H1 (cell line): ENCODE measurements at regions not wholly inside any gene's neighbourhood (a gene's known extent, or its start where the extent isn't known, plus 50 kb on each side); places are given as distances from the start of the nearest gene placed in this dataset.

Experiments used
- CTCF ChIA-PET: fragments of 300-600 bp; sonication (Branson Sonifier 250); formaldehyde crosslinking; loops from one replicate; lab custom pipeline; 2021; ENCODE audit not compliant: partially characterized antibody; lab: Charles Lee
- POLR2A ChIA-PET: fragments of 300-600 bp; sonication (Branson Sonifier 250); formaldehyde crosslinking; loops from one replicate; lab custom pipeline; 2021; ENCODE audit warnings: inconsistent platforms; ENCODE audit not compliant: partially characterized antibody; lab: Charles Lee
- DNase-seq, 2 experiments: peaks; one replicate each; pipeline versions ENCODE4 v3.0.0 to v3.0.0-alpha.2; 2010 to 2022; ENCODE audit warnings: low spot score in 2 of 2, low read depth in 1 of 2, mixed read lengths in 1 of 2
- FAIRE-seq: peaks from 2 replicates; lab custom pipeline; 2011; peaks lifted over from hg19 to GRCh38; lab: Jason Lieb, UNC
- H2AFZ ChIP-seq: 2 replicates; pipeline ENCODE4 v1.8.1; 2012; ENCODE audit warnings: low read length, inconsistent platforms
- H2AK5ac ChIP-seq: 2 replicates; pipeline ENCODE4 v1.6.1; 2013; ENCODE audit warnings: low read depth, low read length
- H2BK120ac ChIP-seq: replicated peaks from 2 replicates; pipeline ENCODE3; 2013; ENCODE audit warnings: low read depth, low read length, inconsistent platforms
- H2BK12ac ChIP-seq: 2 replicates; pipeline ENCODE4 v1.6.1; 2013; ENCODE audit warnings: low read depth, low read length
- H2BK15ac ChIP-seq: 2 replicates; pipeline ENCODE4 v1.6.1; 2013; ENCODE audit warnings: low read length
- H2BK20ac ChIP-seq: 2 replicates; pipeline ENCODE4 v1.6.1; 2013; ENCODE audit warnings: low read length
- H2BK5ac ChIP-seq: 2 replicates; pipeline ENCODE4 v1.6.1; 2013; ENCODE audit warnings: low read depth, low read length
- H3K14ac ChIP-seq: 2 replicates; pipeline ENCODE4 v1.6.1; 2013; ENCODE audit warnings: inconsistent platforms; ENCODE audit not compliant: insufficient read length
- H3K18ac ChIP-seq: 2 replicates; pipeline ENCODE4 v1.6.1; 2013; ENCODE audit warnings: low read length; ENCODE audit errors: extremely low read depth
- H3K23ac ChIP-seq: 2 replicates; pipeline ENCODE4 v1.6.1; 2013; ENCODE audit warnings: inconsistent platforms; ENCODE audit not compliant: insufficient read length
- H3K23me2 ChIP-seq: 2 replicates; pipeline ENCODE4 v1.6.1; 2013; ENCODE audit warnings: low read depth, low read length
- H3K27ac ChIP-seq: 2 replicates; pipeline ENCODE4 v1.6.1; 2011; ENCODE audit warnings: low read depth, low read length, inconsistent platforms
- H3K27me3 ChIP-seq, 4 experiments: replicated peaks in 1 of 4; 1 replicate in 1 of 4; 2 replicates in 3 of 4; pipeline versions ENCODE4 v1.6.1 to v1.8.1; 2011 to 2013; ENCODE audit warnings: low read length in 3 of 4, mild to moderate bottlenecking in 3 of 4, inconsistent platforms in 2 of 4, mixed read lengths in 2 of 4, moderate library complexity in 1 of 4; ENCODE audit not compliant: control insufficient read depth in 3 of 4, insufficient read depth in 3 of 4; ENCODE audit errors: extremely low read depth in 1 of 4
- H3K36me3 ChIP-seq, 4 experiments: 2 replicates each; pipeline versions ENCODE4 v1.6.1 to v1.8.1; 2011 to 2013; ENCODE audit warnings: mild to moderate bottlenecking in 4 of 4, low read length in 3 of 4, moderate library complexity in 2 of 4, control low read depth in 1 of 4, inconsistent platforms in 1 of 4; ENCODE audit not compliant: insufficient read depth in 4 of 4, control insufficient read depth in 2 of 4
- H3K4ac ChIP-seq: replicated peaks from 2 replicates; pipeline ENCODE3; 2013; ENCODE audit warnings: low read length, low read depth, mixed read lengths, inconsistent platforms; ENCODE audit not compliant: insufficient read length
- H3K4me1 ChIP-seq, 4 experiments: replicated peaks in 1 of 4; 1 replicate in 1 of 4; 2 replicates in 3 of 4; pipeline versions ENCODE4 v1.6.1 to v1.8.1; 2011 to 2013; ENCODE audit warnings: low read length in 3 of 4, inconsistent platforms in 2 of 4, mixed read lengths in 1 of 4; ENCODE audit not compliant: insufficient read depth in 4 of 4, control insufficient read depth in 3 of 4
- H3K4me2 ChIP-seq, 2 experiments: 2 replicates each; pipeline versions ENCODE4 v1.6.1 to v1.8.1; 2011 to 2013; ENCODE audit warnings: low read depth in 2 of 2, low read length in 2 of 2, control low read depth in 1 of 2, inconsistent platforms in 1 of 2, mild to moderate bottlenecking in 1 of 2; ENCODE audit not compliant: insufficient read depth in 1 of 2
- H3K4me3 ChIP-seq, 4 experiments: fragments of 200-600, 300-600 bp in 1 of 4; sonication (generic), shearing (Covaris generic), sonication (Bioruptor Twin) in 1 of 4; 2 replicates each; pipeline versions ENCODE4 v1.5.1 to v1.8.1; 2011 to 2016; ENCODE audit warnings: low read length in 4 of 4, low read depth in 3 of 4, control low read depth in 2 of 4, inconsistent platforms in 2 of 4, mild to moderate bottlenecking in 2 of 4, mixed read lengths in 1 of 4, moderate library complexity in 1 of 4; ENCODE audit not compliant: insufficient read depth in 2 of 4; ENCODE audit errors: extremely low read depth in 1 of 4
- H3K56ac ChIP-seq: replicated peaks from 2 replicates; pipeline ENCODE3; 2013; ENCODE audit warnings: low read depth, mild to moderate bottlenecking, mixed read lengths, low read length, inconsistent platforms; ENCODE audit not compliant: insufficient read length
- H3K79me1 ChIP-seq: 2 replicates; pipeline ENCODE4 v1.6.1; 2013; ENCODE audit warnings: low read depth, low read length, control low read depth
- H3K79me2 ChIP-seq, 2 experiments: 2 replicates each; pipeline versions ENCODE4 v1.6.1 to v1.8.1; 2012 to 2013; ENCODE audit warnings: low read length in 2 of 2, mild to moderate bottlenecking in 2 of 2, inconsistent platforms in 1 of 2; ENCODE audit not compliant: insufficient read depth in 2 of 2, control insufficient read depth in 1 of 2
- H3K9ac ChIP-seq, 4 experiments: replicated peaks in 1 of 4; 1 replicate in 1 of 4; 2 replicates in 3 of 4; pipeline versions ENCODE4 v1.6.1 to v1.8.1; 2011 to 2013; ENCODE audit warnings: low read depth in 3 of 4, low read length in 3 of 4, control low read depth in 2 of 4, mild to moderate bottlenecking in 2 of 4, moderate library complexity in 2 of 4, inconsistent platforms in 1 of 4; ENCODE audit errors: extremely low read depth in 1 of 4
- H3K9me3 ChIP-seq, 2 experiments: 2 replicates each; pipeline versions ENCODE4 v1.6.1 to v1.8.1; 2012 to 2013; ENCODE audit warnings: mild to moderate bottlenecking in 2 of 2, moderate library complexity in 2 of 2, control low read depth in 1 of 2, inconsistent platforms in 1 of 2, low read depth in 1 of 2, low read length in 1 of 2, mixed read lengths in 1 of 2; ENCODE audit not compliant: insufficient read depth in 2 of 2
- H4K20me1 ChIP-seq, 2 experiments: replicated peaks in 1 of 2; 2 replicates each; pipeline versions ENCODE3 to v1.8.1; 2011 to 2013; ENCODE audit warnings: inconsistent platforms in 2 of 2, low read length in 2 of 2, mild to moderate bottlenecking in 1 of 2; ENCODE audit not compliant: insufficient read depth in 2 of 2, control insufficient read depth in 1 of 2
- H4K5ac ChIP-seq: 2 replicates; pipeline ENCODE4 v1.6.1; 2013; ENCODE audit warnings: low read length, low read depth, mixed read lengths, inconsistent platforms; ENCODE audit not compliant: insufficient read length
- H4K8ac ChIP-seq: 2 replicates; pipeline ENCODE4 v1.8.0; 2013; ENCODE audit warnings: mild to moderate bottlenecking, moderate library complexity, low read length, inconsistent platforms; ENCODE audit not compliant: insufficient read depth; ENCODE audit errors: extremely low read depth
- H4K91ac ChIP-seq: replicated peaks from 2 replicates; pipeline ENCODE3; 2013; ENCODE audit warnings: low read length, mixed read lengths, inconsistent platforms; ENCODE audit not compliant: insufficient read length
- RAD21 ChIP-seq, 2 experiments: IDR thresholded peaks in 1 of 2; conservative IDR thresholded peaks in 1 of 2; 2 replicates each; pipeline ENCODE4 v1.6.1; 2011; ENCODE audit warnings: low read depth in 2 of 2, low read length in 2 of 2, improper control_type of control experiment in 1 of 2, inconsistent platforms in 1 of 2, mild to moderate bottlenecking in 1 of 2, moderate library complexity in 1 of 2
- SIRT6 ChIP-seq: IDR thresholded peaks from one replicate; pipeline ENCODE4 v1.7.1; 2012; ENCODE audit warnings: low read length, inconsistent platforms
- WGBS, 2 experiments: shearing (Covaris generic) in 1 of 2; methylation state at CpG; one replicate each; pipeline versions ENCODE4 v1.1.6 to v1.1.7; 2013 to 2015; ENCODE audit warnings: low lambda C conversion rate in 2 of 2, mixed read lengths in 2 of 2, inconsistent platforms in 1 of 2, low coverage in 1 of 2, missing lambda C conversion rate in 1 of 2; ENCODE audit not compliant: insufficient replicate concordance in 2 of 2, insufficient coverage in 1 of 2, insufficient read length in 1 of 2; ENCODE audit errors: extremely low coverage in 1 of 2, missing lambda C conversion rate in 1 of 2; 5-methylcytosine and 5-hydroxymethylcytosine counted together
- TF ChIP-seq, protein P1 (sequence below), 3 experiments: IDR thresholded peaks; 1 replicate in 2 of 3; 2 replicates in 1 of 3; pipeline versions ENCODE4 v1.5.1 to v1.6.1; 2011; ENCODE audit warnings: low read length in 3 of 3, mild to moderate bottlenecking in 3 of 3, inconsistent platforms in 2 of 3, low read depth in 1 of 3, moderate library complexity in 1 of 3; ENCODE audit not compliant: insufficient read depth in 1 of 3; ENCODE audit errors: control extremely low read depth in 1 of 3

DNA sequence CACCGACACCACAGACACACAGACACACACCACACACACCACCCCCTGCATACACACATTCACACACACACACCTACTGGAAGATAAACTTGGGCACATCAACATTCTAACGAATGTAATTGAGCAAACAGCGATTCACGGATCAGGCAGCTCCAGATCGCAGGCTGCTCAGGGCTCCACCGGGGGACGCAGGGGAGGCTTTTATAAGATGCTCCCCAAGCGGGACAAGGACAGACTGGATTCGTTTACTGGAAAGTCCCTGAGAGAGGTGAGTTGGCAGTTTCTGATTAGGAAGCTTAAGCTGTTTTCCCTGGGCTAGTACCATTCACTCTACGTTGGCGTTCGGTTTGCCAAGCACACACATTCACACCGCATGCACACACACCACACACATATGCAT, 281.3 kb downstream of the IRF8 start:
- ChIA-PET POLR2A (no interaction called here), CTCF (interaction anchor here (1.0 kb wide), 1 partner anchor 39 kb away, joined by 3 read pairs; no protein-coding TSS in a partner anchor)
- Histone ChIP-seq H2BK120ac (no peak overlapping the region), H2BK20ac (no peak overlapping the region), H2AK5ac (peak overlapping the region; percentile 98; the same call in 1 of the 2 replicates), H4K20me1 (peaks cover 0 to 7% of the 10 kb centered on the region in 2 experiments), H3K9me3 (no peaks in the 10 kb centered on the region), H2BK12ac (no peak overlapping the region), H3K56ac (no peak overlapping the region), H4K8ac (no peak overlapping the region), H2BK15ac (no peak overlapping the region), H3K79me1 (no peaks in the 10 kb centered on the region), H3K36me3 (no peaks in the 10 kb centered on the region), H3K27ac (no peak overlapping the region), H3K9ac (no peak overlapping the region), H3K23me2 (peaks cover 5% of the 10 kb centered on the region; the same call in 1 of the 2 replicates), H3K79me2 (no peaks in the 10 kb centered on the region), H4K91ac (no peak overlapping the region), H2BK5ac (no peak overlapping the region), H3K4me2 (no peak overlapping the region; a peak in 1 of 4 replicates), H3K4ac (no peak overlapping the region), H2AFZ (no peak overlapping the region), H3K14ac (no peak overlapping the region), H3K4me1 (no peaks in the 10 kb centered on the region; a peak in 2 of 7 replicates), H4K5ac (no peak overlapping the region), H3K18ac (no peak overlapping the region), H3K4me3 (no peak overlapping the region), H3K27me3 (no peaks in the 10 kb centered on the region; a peak in 1 of 7 replicates), H3K23ac (no peak overlapping the region)
- TF ChIP-seq, protein P1, sequence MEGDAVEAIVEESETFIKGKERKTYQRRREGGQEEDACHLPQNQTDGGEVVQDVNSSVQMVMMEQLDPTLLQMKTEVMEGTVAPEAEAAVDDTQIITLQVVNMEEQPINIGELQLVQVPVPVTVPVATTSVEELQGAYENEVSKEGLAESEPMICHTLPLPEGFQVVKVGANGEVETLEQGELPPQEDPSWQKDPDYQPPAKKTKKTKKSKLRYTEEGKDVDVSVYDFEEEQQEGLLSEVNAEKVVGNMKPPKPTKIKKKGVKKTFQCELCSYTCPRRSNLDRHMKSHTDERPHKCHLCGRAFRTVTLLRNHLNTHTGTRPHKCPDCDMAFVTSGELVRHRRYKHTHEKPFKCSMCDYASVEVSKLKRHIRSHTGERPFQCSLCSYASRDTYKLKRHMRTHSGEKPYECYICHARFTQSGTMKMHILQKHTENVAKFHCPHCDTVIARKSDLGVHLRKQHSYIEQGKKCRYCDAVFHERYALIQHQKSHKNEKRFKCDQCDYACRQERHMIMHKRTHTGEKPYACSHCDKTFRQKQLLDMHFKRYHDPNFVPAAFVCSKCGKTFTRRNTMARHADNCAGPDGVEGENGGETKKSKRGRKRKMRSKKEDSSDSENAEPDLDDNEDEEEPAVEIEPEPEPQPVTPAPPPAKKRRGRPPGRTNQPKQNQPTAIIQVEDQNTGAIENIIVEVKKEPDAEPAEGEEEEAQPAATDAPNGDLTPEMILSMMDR (IDR thresholded peaks at IDR 0.05; ENCODE audit: control extremely low read depth in 1 of 3, insufficient read depth in 1 of 3, low read depth in 1 of 3, low read length in 3 of 3), result peak in 2 of 3 experiments; percentile 7 to 9; a peak in 2 of 4 replicates
- TF ChIP-seq RAD21 (IDR thresholded peaks at IDR 0.05 in 1 of 2, conservative IDR thresholded peaks at IDR 0.05 in 1 of 2; ENCODE audit: low read depth in 2 of 2, low read length in 2 of 2) (peak; percentile 29 to 36), SIRT6 (no peak)
- FAIRE-seq (no peak), DNase-seq (no peak)
- 88% methylated on average over 13 of the region's 13 CpGs; no CpG with 5 or more reads in 1 of the 2 experiments for WGBS, 2 experiments
